HG03442 (cell line): ENCODE measurements at regions not wholly inside any gene's neighbourhood (a gene's known extent, or its start where the extent isn't known, plus 50 kb on each side); places are given as distances from the start of the nearest gene placed in this dataset.

Source experiments
- ATAC-seq: cut with Tn5 transposase; IDR thresholded peaks from one replicate; pipeline ENCODE4 v1.9.1; 2021; ENCODE audit warnings: mild to moderate bottlenecking, moderate library complexity; ENCODE audit not compliant: unreplicated experiment

DNA sequence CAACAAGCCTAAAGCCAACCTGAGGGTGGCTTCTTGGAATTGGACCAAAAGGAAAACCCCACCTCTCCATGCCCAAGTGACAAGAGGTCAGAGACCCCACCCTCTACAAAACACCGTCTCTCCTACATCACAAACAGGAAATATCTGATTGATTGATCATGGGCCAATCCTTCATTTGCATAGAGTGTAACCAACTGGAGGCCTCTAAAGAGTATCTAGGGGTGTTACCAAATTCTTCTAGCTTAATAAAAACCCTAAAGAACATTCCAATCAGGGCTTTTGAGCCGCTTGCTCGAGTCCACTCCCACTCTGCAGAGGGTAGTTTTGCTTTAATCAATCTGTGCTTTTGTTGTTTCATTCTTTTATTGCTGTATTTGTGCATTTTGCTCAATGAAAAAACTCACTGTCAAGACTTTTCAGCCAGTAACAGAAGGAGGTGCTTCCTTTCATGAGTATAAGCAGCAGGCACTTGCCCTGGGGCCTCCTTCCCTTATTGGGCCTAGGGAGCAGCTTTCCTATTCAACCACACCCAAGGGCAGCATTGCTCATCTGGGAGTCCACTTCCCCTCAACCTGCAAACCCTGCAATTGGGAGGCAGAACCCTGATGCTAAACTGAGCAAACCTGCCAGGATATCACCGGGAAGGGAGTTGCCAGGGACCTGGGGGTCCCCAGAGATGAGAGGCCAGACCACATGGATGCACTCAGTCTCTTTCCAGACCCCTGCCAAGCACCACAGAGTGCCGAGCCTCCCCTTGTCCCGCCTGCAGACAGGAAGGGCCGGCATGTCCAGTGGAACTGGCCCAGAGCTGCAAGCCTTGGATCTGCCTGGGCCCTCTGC, 154.3 kb upstream of the VSTM2B start:
- no peak for ATAC-seq

GRCh38 chr19:29372091-29372415, 153.7 kb upstream of the VSTM2B start:
- no peak for ATAC-seq

GRCh38 chr19:29372461-29372860, 153.3 kb upstream of the VSTM2B start:
- no peak for ATAC-seq

DNA sequence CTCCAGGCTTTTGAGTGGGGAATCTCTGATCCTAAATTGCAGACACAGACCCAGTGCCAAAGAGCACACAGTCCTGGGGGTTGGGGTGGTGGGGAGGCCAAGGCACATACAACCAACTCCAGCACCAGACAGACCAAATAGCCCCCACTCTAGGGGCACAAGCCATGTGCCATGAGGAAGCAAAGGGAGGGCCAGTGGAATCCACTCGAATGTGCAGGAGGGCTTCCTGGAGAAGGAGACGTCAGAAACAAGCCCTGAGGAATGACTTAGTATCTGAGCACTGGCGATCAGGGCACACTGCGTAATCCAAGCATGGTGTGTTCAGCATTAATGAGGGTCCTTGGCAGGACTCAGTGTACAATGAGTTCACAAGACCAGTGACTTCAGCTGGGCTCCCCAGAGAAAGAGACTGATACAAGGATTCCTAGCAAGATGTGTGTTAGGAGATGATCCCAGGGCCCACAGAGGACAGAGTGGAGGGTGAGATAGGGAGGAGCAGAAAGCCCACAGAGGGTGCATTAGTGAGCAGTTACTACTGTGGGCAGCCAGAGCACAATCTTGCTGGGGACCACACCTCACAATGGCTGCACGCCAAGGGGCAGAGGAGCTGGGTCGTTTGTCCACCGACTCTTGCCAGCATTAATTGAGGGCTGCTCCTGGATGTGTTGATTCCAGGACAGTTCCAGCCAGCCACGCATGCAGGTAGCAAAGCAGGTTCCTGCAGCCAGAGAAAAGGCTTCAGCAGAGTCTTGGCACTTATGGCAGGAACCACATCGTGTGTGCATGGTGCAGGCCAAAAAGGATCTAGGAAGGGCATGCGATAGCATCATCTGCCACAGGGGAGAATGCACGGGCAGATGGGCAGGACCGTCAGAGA, 152.6 kb upstream of the VSTM2B start:
- no peak for ATAC-seq

DNA sequence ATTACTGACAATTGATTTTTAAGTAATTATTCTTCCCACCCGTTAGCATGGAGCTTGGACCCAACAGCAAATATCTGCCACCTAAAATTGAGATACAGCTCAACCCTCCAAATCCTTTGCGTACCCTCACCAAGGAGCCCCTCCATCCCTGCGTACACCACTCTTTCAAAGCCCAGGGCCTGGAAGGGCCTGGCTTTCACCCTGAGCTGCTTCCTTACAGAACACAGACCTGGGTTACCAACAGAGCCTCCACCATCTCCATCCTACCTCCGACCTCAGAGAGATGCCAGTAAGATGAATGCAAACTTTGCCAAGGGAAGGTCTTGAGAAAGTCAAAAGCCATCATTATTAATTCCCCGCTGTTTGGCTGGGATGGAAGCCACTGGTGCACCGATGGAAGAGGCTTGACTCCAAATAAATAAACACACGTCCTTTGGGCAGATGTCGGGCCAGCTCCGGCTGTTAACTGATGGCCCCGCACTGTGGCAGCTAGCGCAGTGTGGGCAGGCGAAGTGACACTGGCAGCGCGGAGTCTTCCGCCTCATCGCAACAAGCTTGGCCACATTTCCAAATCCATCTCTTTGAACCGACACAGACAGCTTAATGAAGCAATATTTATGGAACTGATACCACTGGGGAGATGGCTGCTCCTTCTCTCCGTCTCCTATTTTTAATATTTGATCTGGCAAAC, 150.2 kb upstream of the VSTM2B start:
- ATAC-seq: no peak

DNA sequence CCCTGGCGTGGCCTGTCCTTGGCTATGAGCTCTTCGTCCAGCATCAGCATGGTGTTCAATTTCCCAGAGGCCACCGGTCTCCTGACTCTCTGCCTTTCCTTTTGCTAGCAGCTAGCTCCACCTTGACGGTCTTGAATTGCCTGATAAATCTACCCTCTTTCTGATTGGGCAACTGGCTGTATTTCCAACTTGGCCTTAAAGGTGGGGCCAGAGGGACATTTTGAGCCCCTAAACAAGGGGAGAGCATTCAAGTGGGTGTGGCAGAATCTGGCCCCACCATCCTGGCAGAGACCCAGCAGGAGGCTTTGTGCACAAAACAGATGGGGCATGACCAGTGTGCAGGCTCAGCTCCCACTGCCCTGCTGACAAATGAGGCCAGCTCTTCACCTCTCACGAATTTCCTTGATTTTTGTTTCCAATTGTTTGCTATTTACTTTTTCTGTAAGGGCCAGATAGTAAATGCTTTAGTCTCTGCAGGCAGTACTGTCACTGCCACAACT, 148.9 kb upstream of the VSTM2B start:
- ATAC-seq: no peak

DNA sequence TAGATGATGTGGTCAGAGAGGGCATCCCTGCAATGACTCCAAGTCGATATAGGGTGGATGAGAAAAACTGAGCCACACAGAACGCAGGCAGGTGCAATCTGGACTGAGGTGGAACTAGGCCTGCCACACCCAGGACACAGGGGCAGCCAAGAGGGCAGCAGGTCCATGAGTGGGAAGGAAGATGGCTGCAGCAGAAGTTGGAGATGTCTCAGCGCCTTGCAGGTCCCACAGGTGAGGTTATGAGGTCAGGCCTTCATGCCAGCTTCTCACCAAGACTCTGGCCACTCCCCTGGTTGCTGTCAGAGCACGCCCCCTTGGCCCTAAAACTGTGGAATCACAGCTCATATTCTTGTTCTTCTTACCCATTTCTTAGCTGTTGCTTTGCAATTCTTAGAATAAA, 147.7 kb upstream of the VSTM2B start:
- ATAC-seq: no peak

GRCh38 chr19:29378543-29379080, 147.2 kb upstream of the VSTM2B start:
- ATAC-seq: no peak

- ATAC-seq: no peak
These were observed 146.4 kb upstream of the VSTM2B start for GRCh38 chr19:29379257-29380021.

- ATAC-seq: no peak
These were observed 145.2 kb upstream of the VSTM2B start for GRCh38 chr19:29380581-29380980.

- no peak for ATAC-seq
These were observed 144.2 kb upstream of the VSTM2B start for GRCh38 chr19:29381353-29382203.

DNA sequence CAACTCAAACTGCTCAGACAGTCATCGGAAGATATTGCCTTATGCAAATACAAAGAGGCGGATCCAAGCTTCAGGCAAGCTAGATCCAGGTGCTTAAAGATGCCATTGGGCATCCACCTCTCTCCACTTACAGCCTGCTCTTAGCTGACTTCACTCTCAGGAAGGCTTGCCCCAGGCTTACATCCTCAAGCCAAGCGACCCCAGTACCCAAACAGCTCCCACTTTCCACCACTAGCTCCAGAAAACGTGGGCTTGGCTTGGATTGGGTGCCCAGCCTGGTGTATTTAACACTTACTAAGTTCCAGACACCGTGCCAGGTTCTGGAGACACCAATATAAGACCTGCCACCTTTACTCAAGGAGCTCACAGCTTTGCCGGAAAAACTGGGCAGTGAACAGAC, 142.1 kb upstream of the VSTM2B start:
- ATAC-seq: no peak

- ATAC-seq: no peak
These were observed 141.1 kb upstream of the VSTM2B start for GRCh38 chr19:29384656-29385055.

DNA sequence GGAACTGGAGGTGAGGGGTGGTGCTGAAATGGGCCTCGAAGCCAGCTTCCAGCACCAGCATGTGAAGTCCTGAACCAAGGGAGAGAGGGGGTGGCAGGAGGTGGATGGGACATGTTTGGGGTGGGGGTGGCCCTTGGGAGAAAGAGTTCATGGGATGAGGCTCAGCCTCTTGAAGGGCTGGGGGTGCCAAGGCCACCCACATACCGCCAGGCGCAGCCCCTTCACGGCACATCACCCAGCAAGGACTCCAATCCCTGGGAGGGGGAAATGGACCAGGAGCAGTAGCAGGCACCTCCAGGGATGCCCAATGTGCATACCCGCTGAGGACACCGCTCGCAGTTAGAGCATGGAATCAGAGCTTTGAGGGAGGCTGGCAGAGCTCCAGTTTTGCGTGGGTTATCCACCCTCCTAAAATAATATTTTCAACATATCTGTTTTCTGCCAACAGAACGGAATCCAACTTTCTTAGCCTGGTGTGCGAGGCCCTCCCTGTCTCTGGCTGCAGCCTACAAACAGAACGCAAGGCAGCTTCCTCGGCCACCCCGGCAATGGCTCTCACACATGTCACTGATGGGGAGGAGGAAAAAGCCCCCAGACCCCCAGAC, 140.5 kb upstream of the VSTM2B start:
- ATAC-seq: no peak

- no peak for ATAC-seq
These were observed 138.8 kb upstream of the VSTM2B start for GRCh38 chr19:29386970-29387369.

DNA sequence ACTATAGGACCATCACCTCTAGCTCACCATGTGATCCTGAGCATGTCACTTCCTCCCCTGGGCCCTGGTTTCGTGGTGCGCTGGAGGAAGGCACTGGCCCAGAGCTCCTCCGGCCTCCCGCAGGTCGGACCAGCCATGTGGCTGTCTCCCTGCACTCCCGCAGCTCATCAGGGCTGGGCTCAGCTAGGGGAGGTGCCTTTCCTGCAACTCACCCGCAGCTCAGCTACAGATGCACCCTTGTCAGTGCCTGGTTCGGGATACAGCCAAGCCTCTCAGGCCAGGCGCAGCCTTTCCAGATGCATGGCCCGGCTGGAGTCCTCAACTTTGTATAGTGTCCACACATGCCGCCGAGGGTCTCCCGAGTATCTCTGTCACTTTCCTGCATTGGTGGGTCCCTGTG, 138.2 kb upstream of the VSTM2B start:
- ATAC-seq: no peak

DNA sequence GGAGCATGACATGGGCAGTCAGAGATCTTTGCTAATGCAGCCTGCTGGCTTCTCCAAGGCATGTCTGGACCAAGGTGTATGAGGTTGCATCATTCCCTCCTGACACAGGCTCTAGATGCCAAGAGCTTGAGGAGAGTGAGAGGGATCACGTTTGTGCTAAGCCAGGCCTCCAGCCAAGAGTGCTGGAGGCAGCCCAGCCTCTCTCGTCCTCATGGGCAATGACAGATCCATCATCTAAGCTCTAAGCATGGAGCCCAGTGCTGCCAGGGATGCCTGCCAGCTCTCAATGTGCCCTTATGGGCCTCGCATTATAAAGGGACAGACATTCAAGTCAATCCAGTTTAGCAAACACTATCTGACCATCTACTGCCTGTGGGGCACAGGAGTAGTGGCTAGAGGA, 136.3 kb upstream of the VSTM2B start:
- ATAC-seq: no peak

GRCh38 chr19:29390742-29391141, 135.1 kb upstream of the VSTM2B start:
- ATAC-seq: no peak

GRCh38 chr19:29393915-29394460, 131.8 kb upstream of the VSTM2B start:
- ATAC-seq: no peak
